CD14-positive monocyte (primary cell): ENCODE measurements at regions not wholly inside any gene's neighbourhood (a gene's known extent, or its start where the extent isn't known, plus 50 kb on each side); places are given as distances from the start of the nearest gene placed in this dataset.

Experiments used
- DNase-seq, 3 donors: peaks; one replicate each; pipeline ENCODE4 v3.0.0-alpha.2; 2011 to 2022
- H2AFZ ChIP-seq: 2 replicates; pipeline ENCODE4 v1.6.0; 2012; ENCODE audit warnings: mild to moderate bottlenecking, low read depth, low read length, inconsistent platforms; ENCODE audit not compliant: insufficient read depth, poor library complexity, severe bottlenecking
- H3K27ac ChIP-seq, 2 donors: 1 replicate in 1 of 2; 2 replicates in 1 of 2; pipeline ENCODE4 v1.5.1; 2012 to 2013; ENCODE audit warnings: low read length in 2 of 2, control low read depth in 1 of 2, inconsistent platforms in 1 of 2, low read depth in 1 of 2, mild to moderate bottlenecking in 1 of 2
- H3K27me3 ChIP-seq, 2 donors: one replicate each; pipeline versions ENCODE4 v1.6.0 to v1.6.1; 2011 to 2013; ENCODE audit warnings: low read length in 2 of 2; ENCODE audit not compliant: control insufficient read depth in 2 of 2, insufficient read depth in 2 of 2
- H3K36me3 ChIP-seq, 2 donors: replicated peaks in 1 of 2; 1 replicate in 1 of 2; 2 replicates in 1 of 2; pipeline versions ENCODE4 v1.5.1 to v1.6.1; 2012 to 2013; ENCODE audit warnings: low read length in 2 of 2, control low read depth in 1 of 2, inconsistent platforms in 1 of 2, mild to moderate bottlenecking in 1 of 2; ENCODE audit not compliant: insufficient read depth in 2 of 2, control insufficient read depth in 1 of 2
- H3K4me1 ChIP-seq, 2 donors: 1 replicate in 1 of 2; 2 replicates in 1 of 2; pipeline versions ENCODE4 v1.5.1 to v1.6.1; 2012 to 2013; ENCODE audit warnings: low read length in 2 of 2, control low read depth in 1 of 2, inconsistent platforms in 1 of 2, mild to moderate bottlenecking in 1 of 2, moderate library complexity in 1 of 2; ENCODE audit not compliant: insufficient read depth in 2 of 2, control insufficient read depth in 1 of 2
- H3K4me2 ChIP-seq: replicated peaks from 2 replicates; pipeline ENCODE3; 2012; ENCODE audit warnings: low read length, moderate library complexity, mild to moderate bottlenecking; ENCODE audit not compliant: poor library complexity, severe bottlenecking; ENCODE audit errors: extremely low read depth
- H3K4me3 ChIP-seq, 3 experiments: fragments of 200-600 bp in 1 of 3; sonication (generic) in 1 of 3; replicated peaks in 1 of 3; 1 replicate in 2 of 3; 2 replicates in 1 of 3; pipeline ENCODE4 v1.5.1; 2011 to 2013; ENCODE audit warnings: low read length in 3 of 3, mild to moderate bottlenecking in 3 of 3, control low read depth in 2 of 3, low read depth in 2 of 3, inconsistent platforms in 1 of 3, moderate library complexity in 1 of 3
- H3K79me2 ChIP-seq: 2 replicates; pipeline ENCODE4 v1.6.0; 2012; ENCODE audit warnings: mild to moderate bottlenecking, control low read depth, inconsistent platforms, low read length, moderate library complexity; ENCODE audit not compliant: insufficient read depth
- H3K9ac ChIP-seq: 2 replicates; pipeline ENCODE4 v1.6.0; 2017; ENCODE audit warnings: low read length, mild to moderate bottlenecking; ENCODE audit not compliant: insufficient read depth, poor library complexity, severe bottlenecking
- H3K9me3 ChIP-seq, 2 donors: replicated peaks in 1 of 2; 1 replicate in 1 of 2; 2 replicates in 1 of 2; pipeline versions ENCODE4 v1.5.1 to v1.6.1; 2012 to 2013; ENCODE audit warnings: low read length in 2 of 2, control low read depth in 1 of 2; ENCODE audit not compliant: control insufficient read depth in 1 of 2, insufficient read depth in 1 of 2
- H4K20me1 ChIP-seq: 2 replicates; pipeline ENCODE4 v1.6.0; 2012; ENCODE audit warnings: mild to moderate bottlenecking, low read length, control low read depth, moderate library complexity; ENCODE audit not compliant: insufficient read depth
- H3K27ac Mint-ChIP-seq, 7 donors: one replicate each; pipeline ENCODE4 v1.8.0; 2020; ENCODE audit warnings: mild to moderate bottlenecking in 7 of 7, mixed read lengths in 7 of 7, moderate library complexity in 6 of 7, inconsistent platforms in 2 of 7
- H3K27me3 Mint-ChIP-seq, 3 donors: one replicate each; pipeline ENCODE4 v1.8.0; 2021 to 2022; ENCODE audit warnings: low read depth in 3 of 3, mild to moderate bottlenecking in 3 of 3, mixed read lengths in 3 of 3, moderate library complexity in 3 of 3, inconsistent platforms in 1 of 3
- H3K36me3 Mint-ChIP-seq, 2 donors: one replicate each; pipeline ENCODE4 v1.8.0; 2020; ENCODE audit warnings: mixed read lengths in 2 of 2, inconsistent platforms in 1 of 2, mild to moderate bottlenecking in 1 of 2
- H3K4me1 Mint-ChIP-seq: one replicate; pipeline ENCODE4 v1.8.0; 2020; ENCODE audit warnings: mild to moderate bottlenecking, mixed read lengths
- H3K4me3 Mint-ChIP-seq, 2 donors: one replicate each; pipeline ENCODE4 v1.8.0; 2020; ENCODE audit warnings: mild to moderate bottlenecking in 2 of 2, mixed read lengths in 2 of 2, moderate library complexity in 1 of 2
- H3K9me3 Mint-ChIP-seq, 7 donors: one replicate each; pipeline ENCODE4 v1.8.0; 2020 to 2022; ENCODE audit warnings: mixed read lengths in 7 of 7, mild to moderate bottlenecking in 6 of 7, moderate library complexity in 6 of 7, inconsistent platforms in 2 of 7
- WGBS: methylation state at CpG from one replicate; pipeline ENCODE4 v1.1.5; 2013; ENCODE audit warnings: missing lambda C conversion rate; ENCODE audit not compliant: insufficient coverage; 5-methylcytosine and 5-hydroxymethylcytosine counted together
- intact Hi-C, 2 donors: fragments of 100-400 bp; cut with micrococcal nuclease; formaldehyde crosslinking; loops; one replicate each; pipeline versions ENCODE4 v1.15.0 to v1.15.1; 2023
- TF ChIP-seq, protein P1 (sequence below): fragments of 200-600 bp; IDR thresholded peaks from one replicate; pipeline ENCODE4 v1.8.0; 2022; ENCODE audit warnings: antibody characterized with exemption, mild to moderate bottlenecking

DNA sequence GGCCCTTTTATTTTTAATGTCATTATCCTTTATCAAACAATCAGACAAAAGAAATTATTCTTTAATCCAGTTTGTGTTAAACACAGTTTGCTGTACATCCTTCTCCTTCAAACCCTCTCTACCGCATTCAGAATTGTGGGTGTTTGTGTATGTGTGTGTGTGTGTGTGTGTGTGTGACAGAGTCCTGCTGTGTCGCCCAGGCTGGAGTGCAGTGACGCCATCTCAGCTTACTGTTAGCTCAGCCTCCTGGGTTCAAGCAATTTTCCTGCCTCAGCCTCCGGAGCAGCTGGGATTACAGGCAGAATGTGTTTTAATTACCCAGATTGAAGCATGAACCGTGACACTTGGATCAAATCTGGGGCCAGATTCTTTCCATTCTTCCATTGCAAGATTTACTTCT lies 723.7 kb downstream of the DCDC2C start:
- Histone ChIP-seq H3K4me2 (no peak overlapping the region), H2AFZ (no peak overlapping the region), H3K9me3 (peaks cover 0 to 6% of the 10 kb centered on the region in 2 donors), H3K27me3 (no peaks in the 10 kb centered on the region), H3K9ac (no peak overlapping the region), H4K20me1 (no peaks in the 10 kb centered on the region), H3K27ac (no peak overlapping the region), H3K36me3 (no peaks in the 10 kb centered on the region), H3K79me2 (no peaks in the 10 kb centered on the region), H3K4me1 (no peaks in the 10 kb centered on the region), H3K4me3 (no peak overlapping the region)
- no peak overlapping the region for H3K4me3 Mint-ChIP-seq
- WGBS = 89% methylated on average over 4 of the region's 5 CpGs
- H3K36me3 Mint-ChIP-seq = no peaks in the 10 kb centered on the region
- H3K27ac Mint-ChIP-seq = no peak overlapping the region
- TF ChIP-seq, protein P1, sequence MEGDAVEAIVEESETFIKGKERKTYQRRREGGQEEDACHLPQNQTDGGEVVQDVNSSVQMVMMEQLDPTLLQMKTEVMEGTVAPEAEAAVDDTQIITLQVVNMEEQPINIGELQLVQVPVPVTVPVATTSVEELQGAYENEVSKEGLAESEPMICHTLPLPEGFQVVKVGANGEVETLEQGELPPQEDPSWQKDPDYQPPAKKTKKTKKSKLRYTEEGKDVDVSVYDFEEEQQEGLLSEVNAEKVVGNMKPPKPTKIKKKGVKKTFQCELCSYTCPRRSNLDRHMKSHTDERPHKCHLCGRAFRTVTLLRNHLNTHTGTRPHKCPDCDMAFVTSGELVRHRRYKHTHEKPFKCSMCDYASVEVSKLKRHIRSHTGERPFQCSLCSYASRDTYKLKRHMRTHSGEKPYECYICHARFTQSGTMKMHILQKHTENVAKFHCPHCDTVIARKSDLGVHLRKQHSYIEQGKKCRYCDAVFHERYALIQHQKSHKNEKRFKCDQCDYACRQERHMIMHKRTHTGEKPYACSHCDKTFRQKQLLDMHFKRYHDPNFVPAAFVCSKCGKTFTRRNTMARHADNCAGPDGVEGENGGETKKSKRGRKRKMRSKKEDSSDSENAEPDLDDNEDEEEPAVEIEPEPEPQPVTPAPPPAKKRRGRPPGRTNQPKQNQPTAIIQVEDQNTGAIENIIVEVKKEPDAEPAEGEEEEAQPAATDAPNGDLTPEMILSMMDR = no peak
- DNase-seq = no peak
- H3K9me3 Mint-ChIP-seq = peaks cover 0 to 9% (median 3%) of the 10 kb centered on the region in 7 donors
- intact Hi-C loops = no loop called here
- H3K4me1 Mint-ChIP-seq = no peaks in the 10 kb centered on the region
- H3K27me3 Mint-ChIP-seq = no peaks in the 10 kb centered on the region

GRCh38 chr2:4445821-4446220 lies 742.4 kb downstream of the DCDC2C start:
- Histone ChIP-seq H3K27me3 (no peaks in the 10 kb centered on the region), H3K4me2 (no peak overlapping the region), H3K79me2 (no peaks in the 10 kb centered on the region), H3K4me1 (no peaks in the 10 kb centered on the region), H3K36me3 (no peaks in the 10 kb centered on the region), H3K4me3 (no peak overlapping the region), H3K9ac (no peak overlapping the region), H3K27ac (no peak overlapping the region), H4K20me1 (no peaks in the 10 kb centered on the region), H2AFZ (no peak overlapping the region), H3K9me3 (peaks cover 4 to 14% of the 10 kb centered on the region in 2 donors)
- no peaks in the 10 kb centered on the region for H3K4me1 Mint-ChIP-seq
- no peak overlapping the region for H3K4me3 Mint-ChIP-seq
- H3K36me3 Mint-ChIP-seq = no peaks in the 10 kb centered on the region
- TF ChIP-seq, protein P1 = no peak
- 80% methylated on average over 1 of the region's 8 CpGs for WGBS
- no peak overlapping the region for H3K27ac Mint-ChIP-seq
- peaks cover 0 to 14% (median 6%) of the 10 kb centered on the region in 7 donors for H3K9me3 Mint-ChIP-seq
- H3K27me3 Mint-ChIP-seq = no peaks in the 10 kb centered on the region
- intact Hi-C loops = no loop called here
- DNase-seq = no peak
